ENCODE measurements at regions not wholly inside any gene's neighbourhood (a gene's known extent, or its start where the extent isn't known, plus 50 kb on each side); places are given as distances from the start of the nearest gene placed in this dataset.

DNA sequence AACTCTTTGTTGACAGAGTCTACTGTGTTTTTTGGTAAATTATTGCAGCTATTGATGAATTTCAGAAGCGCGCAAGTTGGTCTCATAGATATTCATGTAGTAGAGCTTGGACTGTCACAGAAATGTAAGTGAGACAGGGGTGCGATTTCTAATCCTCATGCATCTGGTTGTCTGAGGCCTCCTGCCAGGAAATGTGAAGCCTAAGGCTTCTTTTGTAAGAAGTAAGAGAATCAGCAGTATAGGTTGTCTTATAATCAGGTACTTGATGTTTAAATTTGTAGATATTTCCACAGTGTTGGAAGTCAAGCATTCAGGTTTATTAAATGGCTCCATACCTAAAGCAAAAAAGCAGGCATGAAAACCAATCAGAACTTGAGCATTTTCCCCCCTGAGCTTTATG lies 332.9 kb upstream of the FMN2 start:
- TF ChIP-seq, protein P1, sequence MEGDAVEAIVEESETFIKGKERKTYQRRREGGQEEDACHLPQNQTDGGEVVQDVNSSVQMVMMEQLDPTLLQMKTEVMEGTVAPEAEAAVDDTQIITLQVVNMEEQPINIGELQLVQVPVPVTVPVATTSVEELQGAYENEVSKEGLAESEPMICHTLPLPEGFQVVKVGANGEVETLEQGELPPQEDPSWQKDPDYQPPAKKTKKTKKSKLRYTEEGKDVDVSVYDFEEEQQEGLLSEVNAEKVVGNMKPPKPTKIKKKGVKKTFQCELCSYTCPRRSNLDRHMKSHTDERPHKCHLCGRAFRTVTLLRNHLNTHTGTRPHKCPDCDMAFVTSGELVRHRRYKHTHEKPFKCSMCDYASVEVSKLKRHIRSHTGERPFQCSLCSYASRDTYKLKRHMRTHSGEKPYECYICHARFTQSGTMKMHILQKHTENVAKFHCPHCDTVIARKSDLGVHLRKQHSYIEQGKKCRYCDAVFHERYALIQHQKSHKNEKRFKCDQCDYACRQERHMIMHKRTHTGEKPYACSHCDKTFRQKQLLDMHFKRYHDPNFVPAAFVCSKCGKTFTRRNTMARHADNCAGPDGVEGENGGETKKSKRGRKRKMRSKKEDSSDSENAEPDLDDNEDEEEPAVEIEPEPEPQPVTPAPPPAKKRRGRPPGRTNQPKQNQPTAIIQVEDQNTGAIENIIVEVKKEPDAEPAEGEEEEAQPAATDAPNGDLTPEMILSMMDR (IDR thresholded peaks at IDR 0.05), result no peak
- TF ChIP-seq POLR2A (IDR thresholded peaks at IDR 0.05) (no peak), POLR2AphosphoS5 (IDR thresholded peaks at IDR 0.05) (no peak), EP300 (IDR thresholded peaks at IDR 0.05) (no peak)
